ENCODE measurements at regions not wholly inside any gene's neighbourhood (a gene's known extent, or its start where the extent isn't known, plus 50 kb on each side); places are given as distances from the start of the nearest gene placed in this dataset.
"Not testable (repeated sequence)": the region's sequence is repeated elsewhere in the genome, so short reads cannot be mapped to it uniquely, and the experiment has no call there.

GRCh38 chr13:50130123-50130946 is 115.1 kb downstream of the KCNRG start:
- peak; percentile 21 for DNase-seq (ENCODE audit: low read depth)

GRCh38 chr13:50131920-50132903 is 117.0 kb downstream of the KCNRG start:
- no peak for DNase-seq (ENCODE audit: low read depth)

DNA sequence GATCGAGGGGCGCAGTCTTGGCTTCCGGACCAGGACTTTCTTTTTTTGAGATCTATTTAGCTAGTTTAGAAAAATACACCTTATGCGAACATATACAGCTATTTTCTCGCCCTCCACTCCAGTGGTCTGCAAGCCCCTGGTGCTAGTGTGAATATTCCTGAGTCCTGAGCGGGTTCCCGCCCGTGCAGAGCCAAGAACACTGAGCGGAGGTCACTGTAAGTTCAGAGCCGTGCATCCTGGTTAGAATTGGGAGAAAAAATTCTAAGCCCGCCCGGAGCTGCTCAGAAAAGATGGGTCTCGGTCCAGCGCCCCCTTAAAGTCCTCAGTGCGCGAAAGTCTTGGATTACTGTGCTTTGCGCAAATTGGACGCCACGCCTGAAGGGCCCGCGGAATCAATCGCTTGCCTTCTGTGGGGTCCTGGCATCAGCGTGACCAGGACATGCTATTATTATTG is 117.7 kb downstream of the KCNRG start:
- DNase-seq (ENCODE audit: low read depth) = no peak

DNA sequence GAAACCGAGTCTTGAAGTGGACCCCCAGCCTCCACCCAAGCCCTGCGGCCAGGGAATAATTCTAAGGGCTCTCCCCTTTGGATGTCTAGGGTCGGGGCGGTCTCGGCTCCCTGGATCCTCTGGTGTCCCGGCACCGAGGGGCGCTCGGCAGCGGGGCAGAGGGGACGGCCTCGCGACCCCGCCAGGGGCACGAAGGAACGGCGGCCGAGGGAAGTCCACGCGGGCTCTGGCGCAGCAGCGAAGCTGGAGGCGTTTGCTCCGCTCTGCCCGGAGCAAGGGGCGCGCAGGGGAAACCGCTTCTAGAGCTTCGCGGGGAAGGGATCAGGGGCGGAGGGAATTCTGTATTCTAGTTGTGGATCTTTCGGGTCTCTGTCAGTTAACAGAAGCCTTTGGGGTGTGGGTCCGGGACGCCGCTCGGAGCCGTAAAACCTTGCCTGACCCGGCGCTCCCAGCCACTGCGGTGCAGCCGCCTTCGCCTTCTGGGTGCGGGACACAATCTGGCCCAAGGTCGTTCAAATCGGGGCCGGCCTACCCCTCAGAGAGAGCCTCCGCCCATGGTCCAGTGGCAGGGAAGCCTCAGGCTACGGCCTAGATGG is 118.2 kb downstream of the KCNRG start:
- DNase-seq (ENCODE audit: low read depth) = no peak

DNA sequence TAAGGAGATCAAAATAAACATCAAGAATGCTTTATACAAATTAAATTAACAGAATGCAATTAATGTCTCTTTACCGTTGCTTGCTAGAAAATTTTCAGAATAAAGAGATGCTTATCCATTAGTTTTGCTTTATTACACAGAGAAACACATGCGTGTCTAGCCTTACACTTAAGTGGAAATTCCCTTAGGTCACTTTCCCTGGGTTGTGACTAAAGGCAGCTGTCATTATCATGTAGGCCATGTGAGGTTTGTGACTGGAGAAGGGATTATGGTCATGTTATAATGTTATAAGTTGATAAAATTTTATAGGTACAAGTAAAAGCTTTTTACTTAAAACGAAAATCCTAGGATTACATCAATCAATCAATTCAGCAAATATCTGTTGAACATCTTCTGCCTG is 121.0 kb downstream of the KCNRG start:
- DNase-seq (ENCODE audit: low read depth) = no peak

DNA sequence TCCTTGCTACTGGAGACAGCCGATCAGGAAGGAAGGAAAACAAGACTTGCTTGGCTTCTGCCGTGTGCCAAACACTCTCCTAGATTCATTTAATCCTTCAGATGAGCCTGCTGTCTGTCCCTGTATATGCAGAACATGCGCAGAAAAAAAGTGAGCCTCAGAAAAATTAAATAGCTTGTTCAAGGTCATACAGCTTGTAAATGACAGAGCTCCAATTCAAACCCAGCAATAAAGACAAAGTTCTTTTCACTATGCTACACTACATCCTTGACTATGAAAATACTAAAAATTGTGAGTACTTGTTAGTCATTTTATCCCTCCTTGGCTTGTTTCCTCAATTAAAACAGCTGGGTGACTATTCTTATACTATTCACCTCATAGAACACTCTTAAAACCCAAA is 121.4 kb downstream of the KCNRG start:
- DNase-seq (ENCODE audit: low read depth) = no peak

DNA sequence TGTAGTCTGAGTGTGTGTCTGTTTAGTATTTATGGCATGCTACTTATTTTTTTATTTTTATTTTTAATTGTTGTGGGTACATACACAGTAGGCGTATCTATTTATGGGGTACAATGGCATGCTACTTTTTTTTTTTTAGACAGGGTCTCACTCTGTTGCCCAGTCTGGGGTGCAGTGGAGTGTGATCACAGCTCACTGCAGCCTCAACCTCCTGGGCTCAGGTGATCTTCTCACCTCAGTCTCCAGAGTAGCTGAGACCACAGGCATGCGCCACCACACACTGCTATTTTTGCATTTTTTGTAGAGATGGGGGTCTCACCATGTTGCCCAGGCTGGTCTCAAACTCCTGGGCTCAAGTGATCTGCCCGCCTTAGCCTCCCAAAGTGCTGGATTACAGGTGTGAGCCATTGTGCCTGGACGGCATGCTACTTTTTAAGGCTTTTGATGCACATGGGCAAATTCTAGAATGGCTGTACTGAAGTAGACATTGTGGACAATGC is 124.2 kb downstream of the KCNRG start:
- DNase-seq (ENCODE audit: low read depth) = not testable (repeated sequence)

DNA sequence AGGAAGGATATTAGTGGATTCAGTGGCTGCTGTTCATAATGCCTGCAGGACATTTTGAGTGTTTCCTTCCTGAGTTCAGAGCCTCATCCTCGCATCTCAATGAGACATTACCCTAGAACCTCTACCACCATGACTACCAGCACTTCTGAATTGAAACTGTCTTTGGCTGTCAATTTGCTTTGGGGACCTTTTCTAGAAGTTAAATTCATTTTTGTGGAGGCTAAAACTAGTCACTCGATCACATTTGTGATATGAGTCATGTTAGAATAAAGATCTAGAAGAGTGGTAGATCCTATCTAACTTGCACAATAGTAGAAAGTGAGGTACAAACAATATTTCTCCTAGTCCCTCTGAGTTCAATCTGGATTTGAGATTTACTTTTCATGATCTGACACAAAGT is 124.9 kb downstream of the KCNRG start:
- no peak for DNase-seq (ENCODE audit: low read depth)

- no peak for DNase-seq (ENCODE audit: low read depth)
These were observed 125.5 kb downstream of the KCNRG start for GRCh38 chr13:50140581-50141374.

DNA sequence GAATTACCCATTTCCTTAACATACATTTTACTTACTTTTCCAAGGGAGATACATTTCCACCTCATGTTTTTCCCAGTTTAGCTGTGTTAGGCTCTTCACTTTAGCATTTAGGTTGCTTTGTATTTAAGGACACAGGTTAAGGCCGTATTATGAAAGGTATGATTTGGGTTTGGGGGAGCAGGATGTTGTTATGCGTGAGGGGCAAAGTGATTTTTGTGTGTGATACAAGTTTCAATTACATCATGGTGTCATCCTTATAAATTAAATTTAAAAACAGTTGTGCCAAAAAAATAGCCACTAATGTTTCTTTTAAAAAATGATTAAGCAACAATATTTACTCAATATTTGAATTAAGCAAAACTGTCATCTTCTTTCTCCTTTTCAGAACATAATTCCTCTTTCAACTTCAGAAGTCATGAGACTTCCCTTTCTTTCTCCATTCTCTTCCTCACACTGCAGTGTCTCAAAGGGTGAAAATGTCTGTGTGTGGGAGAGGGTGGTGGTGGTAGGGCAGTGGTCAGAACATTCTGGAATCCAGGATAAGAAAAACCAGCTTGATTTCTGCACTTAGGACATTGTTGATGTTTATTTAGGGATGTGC is 126.2 kb downstream of the KCNRG start:
- no peak for DNase-seq (ENCODE audit: low read depth)

DNA sequence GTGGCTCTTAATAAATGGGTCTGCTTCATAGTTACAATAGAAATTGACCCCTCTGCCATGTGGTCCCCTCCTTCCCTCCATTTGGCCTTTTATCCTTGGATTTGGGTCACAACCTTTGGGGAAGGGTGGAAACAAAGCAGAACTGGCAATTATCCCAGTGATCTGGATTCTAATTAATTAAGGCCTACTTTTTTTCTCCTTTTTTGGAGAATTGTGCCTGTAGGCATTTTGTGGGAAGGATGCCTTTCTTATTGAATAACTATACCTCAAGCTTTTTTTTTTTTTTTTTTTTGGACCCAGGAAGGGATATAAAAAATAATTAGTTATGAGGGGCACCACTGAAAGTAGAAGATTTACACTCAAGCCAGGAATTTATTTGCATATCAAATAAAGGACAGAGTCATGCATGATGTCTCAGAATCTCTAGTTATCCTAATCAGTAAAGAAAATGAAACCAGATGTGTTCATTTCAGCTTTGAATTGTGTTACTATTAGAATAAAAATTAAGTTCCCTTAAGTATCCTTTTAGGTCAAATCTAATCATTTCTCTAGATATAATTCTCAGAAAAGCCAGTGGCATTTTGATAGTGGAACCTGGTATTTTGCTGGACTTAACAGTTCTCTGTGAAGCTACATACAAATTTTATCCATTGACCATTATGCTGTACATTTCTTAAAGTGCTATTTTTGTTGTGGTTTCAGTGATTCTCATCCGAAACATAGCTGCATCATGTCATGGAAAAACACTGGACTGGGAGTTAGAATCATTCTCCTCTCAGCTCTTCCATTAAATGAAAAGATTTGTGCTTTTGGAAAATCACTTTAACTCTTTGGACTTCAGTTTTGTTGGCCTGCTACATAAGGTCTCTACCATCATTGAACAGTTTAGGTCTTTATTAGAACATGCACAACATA is 129.3 kb downstream of the KCNRG start:
- DNase-seq (ENCODE audit: low read depth) = no peak

DNA sequence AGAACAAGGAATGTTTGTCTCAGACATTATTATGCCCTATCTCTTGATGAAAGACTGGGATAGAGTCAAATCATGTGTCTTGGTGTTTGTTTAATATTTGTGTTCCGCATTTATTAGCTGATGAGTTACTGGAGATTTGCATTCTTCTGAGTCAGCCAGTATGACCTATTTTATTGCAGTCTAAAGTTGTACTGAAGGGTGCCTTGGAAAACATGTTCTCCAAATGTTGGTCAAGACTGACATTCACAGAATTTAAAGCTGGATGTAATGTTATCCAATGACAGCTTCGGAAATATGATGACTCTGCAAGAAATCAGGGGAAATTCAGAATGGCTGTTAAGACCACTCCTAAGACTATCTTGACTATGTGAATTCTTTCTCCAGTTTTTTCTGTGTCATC is 134.0 kb downstream of the KCNRG start:
- no peak for DNase-seq (ENCODE audit: low read depth)

- no peak for DNase-seq (ENCODE audit: low read depth)
These were observed 134.7 kb downstream of the KCNRG start for GRCh38 chr13:50149932-50150331.

DNA sequence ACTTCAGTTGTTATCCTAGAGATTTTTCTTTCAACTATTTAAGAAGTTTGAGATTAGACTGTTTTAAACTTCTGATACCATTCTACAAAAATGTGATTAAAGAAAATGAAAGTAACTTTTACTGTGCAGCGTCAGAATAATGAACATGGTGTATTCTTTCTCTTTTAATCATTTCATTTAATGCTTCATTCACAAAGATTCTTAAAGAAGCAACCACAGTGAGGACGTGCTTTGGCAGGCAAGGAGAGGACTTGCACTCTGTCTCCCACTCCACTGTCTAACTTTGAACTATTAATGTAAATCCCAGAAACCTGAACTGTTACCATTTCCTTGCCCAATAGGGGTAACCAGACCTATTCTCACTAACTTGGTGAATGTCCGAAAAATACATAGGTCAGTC is 137.0 kb downstream of the KCNRG start:
- no peak for DNase-seq (ENCODE audit: low read depth)

DNA sequence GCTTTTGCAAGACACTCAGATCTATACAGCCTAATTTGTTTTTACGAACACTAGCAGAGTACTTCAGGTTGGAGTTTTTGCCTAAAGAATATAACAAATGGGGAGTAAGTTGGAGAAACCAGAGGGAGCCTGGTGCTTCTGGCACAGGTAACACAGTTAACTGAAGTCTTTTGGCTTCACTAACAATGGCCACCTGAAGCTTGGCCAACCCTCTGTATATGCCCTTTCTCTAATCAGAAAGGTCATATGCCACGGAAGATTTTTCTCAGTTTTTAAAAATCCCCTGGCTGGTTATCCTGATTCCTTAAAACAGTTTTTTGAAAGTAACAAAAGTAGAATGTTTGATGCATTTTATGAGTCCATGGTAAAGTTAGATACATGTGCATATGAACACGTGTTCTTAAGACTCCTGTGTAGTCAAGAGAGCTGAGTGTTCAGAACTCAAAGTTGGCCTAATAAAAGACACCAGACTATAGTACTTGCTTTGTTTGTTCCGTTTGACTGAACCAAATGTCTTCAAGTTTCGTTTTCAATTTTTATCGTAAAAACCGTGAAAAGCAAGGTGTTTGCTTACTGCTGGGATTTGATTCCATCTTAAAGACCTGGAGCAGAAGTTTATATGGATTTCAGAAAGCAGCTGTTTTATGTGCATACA is 137.5 kb downstream of the KCNRG start:
- no peak for DNase-seq (ENCODE audit: low read depth)

- no peak for DNase-seq (ENCODE audit: low read depth)
These were observed 138.2 kb downstream of the KCNRG start for GRCh38 chr13:50153401-50153800.

GRCh38 chr13:50153876-50154275 is 138.6 kb downstream of the KCNRG start:
- DNase-seq (ENCODE audit: low read depth) = no peak

- no peak for DNase-seq (ENCODE audit: low read depth)
These were observed 139.5 kb downstream of the KCNRG start for GRCh38 chr13:50154697-50155096.

DNA sequence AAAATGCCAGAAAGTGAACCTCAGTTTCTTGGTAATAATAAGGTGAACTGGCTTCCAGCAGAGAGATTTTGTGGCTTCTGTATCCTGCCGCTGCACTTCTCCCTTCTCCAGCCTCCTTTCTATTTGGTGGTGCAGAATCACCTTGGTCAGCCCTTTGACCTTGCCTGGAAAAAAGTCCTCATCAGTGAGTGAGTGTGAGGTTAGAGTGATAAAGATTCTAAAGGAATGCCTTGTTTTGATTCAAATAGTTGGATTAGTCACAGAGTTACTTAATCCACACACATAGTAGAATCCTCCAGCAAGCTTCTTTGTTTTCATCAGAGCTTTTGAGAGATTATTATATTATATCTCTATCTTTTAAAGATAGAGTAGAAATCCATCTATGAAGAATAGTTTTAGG is 140.9 kb downstream of the KCNRG start:
- DNase-seq (ENCODE audit: low read depth) = no peak
